Activated CD8-positive, alpha-beta memory T cell treated with anti-CD3 and anti-CD28 coated beads, Interleukin-2, amount 50 U/mL, for 24 hours (primary cell): ENCODE measurements at regions not wholly inside any gene's neighbourhood (a gene's known extent, or its start where the extent isn't known, plus 50 kb on each side); places are given as distances from the start of the nearest gene placed in this dataset.
"Not testable (repeated sequence)": the region's sequence is repeated elsewhere in the genome, so short reads cannot be mapped to it uniquely, and the experiment has no call there.

Source experiments
- DNase-seq: peaks from one replicate; pipeline ENCODE4 v3.0.0-alpha.2; 2020; ENCODE audit errors: extremely low read depth

DNA sequence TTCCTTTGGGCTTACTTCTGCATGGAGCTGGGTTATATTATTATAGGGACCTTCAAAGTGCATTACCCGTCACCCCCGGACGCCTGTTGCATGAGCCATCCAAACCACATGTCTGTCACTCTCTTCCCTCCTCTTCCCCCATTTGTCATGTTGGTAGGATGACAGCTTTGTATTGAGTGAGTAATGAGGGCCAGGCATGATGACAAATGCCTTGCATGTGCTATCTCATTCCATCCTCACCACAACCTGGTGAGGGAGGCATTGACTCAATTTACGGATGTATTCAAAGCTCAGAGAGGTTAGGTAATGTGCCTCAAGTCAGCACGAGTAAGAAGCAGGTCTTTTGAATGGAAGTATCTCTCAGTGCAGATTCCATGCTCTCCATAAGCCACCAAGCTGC, 510.5 kb upstream of the TNP1 start:
- no peak for DNase-seq

DNA sequence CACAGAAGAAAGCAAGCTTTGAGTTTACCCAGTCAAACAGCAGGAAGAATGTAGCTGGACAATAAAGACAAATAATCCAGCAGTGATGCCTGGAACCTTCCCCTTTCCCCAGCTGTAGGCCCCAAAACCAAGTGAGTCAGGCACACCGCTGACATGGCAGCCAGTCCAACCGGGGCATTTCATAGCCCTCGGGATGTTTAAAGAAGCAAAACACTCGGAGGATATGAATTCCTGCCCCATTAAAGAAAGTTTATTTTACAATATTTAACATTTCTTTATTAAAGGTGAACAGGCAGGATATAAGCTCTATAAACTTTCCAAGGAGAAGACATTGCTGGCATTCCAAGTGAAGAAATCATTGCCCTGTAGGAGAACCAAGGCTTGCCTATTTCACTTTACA, 507.6 kb upstream of the TNP1 start:
- DNase-seq = no peak

DNA sequence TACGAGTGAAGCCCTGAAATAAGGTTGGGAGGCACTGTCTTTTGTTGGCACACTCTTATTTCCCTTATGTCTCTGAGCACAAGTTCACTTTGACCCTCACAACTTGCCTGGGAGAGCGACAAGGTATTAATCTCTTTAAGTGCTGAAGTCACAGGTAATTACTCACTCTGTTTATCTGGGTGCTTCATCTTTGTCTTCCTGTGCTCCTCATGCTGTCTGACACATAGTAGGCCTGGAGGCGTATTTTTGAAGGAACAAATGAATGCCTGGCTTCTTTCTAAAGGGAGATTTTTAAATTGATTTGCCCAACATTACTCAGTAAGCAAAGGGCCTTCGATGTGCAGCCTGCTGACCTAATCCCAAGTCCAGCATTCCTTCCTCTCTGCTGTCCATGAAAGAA, 507.1 kb upstream of the TNP1 start:
- no peak for DNase-seq

DNA sequence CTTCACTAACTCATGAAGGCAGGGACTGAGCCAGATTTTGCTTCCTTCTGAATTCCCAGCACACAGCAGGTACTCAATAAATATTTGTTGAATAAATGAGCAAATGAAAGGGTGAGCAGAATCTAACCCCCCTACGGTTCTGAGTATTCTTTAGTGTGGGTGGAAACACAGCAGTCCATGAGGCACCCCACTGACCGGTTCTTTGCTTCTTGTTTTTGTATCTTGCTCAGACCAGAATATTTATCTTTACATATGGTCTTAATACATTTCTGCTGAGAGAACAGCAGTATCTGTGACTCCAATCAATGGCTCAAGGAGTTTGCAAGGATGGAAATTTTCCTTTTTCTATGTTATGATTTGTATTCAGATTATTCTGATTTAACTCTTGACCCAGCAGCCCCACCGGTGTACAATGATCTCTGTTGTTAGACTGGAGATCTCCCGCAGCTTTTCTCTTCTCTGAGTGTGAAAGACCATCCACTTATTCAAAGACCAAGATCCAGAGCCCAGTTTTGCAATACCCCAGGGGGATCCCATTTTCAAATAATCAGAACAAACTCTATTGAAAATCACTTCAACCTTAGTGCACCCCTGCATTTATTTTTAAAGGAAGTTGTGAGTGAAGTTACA, 506.5 kb upstream of the TNP1 start:
- no peak for DNase-seq

DNA sequence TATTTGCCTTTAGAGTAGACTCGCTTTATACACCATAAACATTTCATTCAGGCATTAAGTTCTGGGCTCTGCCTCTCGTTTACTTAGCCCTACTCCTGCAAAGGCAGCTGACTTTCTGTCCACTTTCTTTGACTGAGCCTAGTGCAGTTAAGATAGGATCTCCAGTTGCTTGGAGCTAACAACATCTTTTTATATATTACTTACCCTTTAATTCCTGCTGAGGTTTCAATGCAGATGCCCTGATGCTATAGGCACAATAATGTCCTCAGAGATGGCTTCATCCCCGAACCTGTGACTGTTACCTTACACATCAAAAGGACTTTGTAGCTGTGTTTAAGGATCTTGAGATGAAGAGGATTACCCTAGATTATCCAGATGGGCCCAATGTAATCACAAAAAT, 505.8 kb upstream of the TNP1 start:
- no peak for DNase-seq

DNA sequence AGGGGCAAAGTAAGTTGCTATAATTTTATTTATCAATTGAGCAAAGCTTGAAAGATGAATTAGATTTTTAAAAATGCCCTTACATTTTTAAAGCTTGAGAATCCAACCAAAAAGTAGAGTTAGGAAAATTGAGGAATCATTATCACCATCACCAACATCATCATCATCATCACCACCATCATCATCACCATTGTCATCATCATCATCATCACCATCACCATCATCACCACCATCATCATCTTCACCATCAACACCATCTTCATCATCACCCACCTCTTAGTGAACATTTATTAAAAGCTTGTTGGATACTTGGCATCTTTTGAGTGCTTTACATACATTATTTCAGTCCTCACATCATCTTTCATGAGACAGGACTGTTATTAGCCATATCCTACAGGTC, 504.4 kb upstream of the TNP1 start:
- DNase-seq = no peak

DNA sequence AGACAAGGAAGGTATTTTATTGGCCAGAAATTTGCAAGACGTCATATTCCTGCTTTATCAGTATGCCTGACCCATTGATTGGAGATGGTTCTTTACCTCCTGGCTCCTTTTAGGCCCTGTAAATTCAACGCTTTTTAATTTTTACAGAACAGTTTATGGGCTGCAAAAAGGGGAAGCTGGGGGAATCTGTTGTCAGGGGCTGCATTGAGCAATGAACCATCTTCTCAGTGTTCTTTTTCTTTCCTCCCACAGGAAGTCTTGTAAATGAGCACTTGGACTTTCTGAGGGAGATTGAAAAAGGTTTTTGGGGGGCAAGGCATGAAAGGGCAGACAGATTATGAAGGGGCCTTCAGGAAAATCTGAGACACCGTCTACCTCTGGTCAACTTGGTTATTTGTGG, 503.6 kb upstream of the TNP1 start:
- no peak for DNase-seq

DNA sequence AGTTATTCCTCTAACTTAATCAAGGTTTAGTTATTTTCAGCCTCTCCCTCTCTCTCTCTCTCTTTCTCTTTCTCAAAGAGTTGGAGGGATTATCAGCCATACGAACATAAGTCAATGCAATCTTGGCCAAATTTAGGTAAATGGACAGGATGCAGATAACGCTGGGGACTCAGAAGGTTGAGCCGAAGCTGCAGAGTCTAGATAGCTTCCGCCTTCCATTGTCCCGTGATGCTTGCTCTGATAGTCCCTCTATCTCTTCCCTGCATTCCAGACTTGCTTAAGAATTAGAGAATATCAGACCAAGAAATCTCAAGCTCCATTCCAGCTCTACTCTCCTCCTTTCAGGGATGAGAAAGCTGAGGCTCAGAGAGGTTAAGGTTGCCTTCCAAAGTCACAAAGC, 502.8 kb upstream of the TNP1 start:
- no peak for DNase-seq

DNA sequence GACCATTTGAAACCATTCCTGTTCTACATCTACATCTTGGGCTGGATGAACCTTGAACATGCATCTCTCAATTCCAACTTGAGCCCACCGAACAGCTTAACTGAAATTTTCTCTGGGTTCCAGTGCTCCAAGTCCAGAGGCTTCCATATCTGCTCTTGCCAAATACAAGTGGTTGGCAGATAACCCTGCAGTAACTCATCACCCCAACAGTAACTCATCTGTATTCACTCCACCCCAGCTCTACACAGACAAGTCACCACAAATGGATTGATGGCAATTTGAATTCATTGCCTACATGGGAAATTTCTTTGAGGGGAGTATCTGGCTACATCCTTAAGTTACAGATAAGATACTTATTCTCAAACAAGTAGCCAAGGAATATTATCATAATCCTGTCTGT, 502.4 kb upstream of the TNP1 start:
- no peak for DNase-seq

DNA sequence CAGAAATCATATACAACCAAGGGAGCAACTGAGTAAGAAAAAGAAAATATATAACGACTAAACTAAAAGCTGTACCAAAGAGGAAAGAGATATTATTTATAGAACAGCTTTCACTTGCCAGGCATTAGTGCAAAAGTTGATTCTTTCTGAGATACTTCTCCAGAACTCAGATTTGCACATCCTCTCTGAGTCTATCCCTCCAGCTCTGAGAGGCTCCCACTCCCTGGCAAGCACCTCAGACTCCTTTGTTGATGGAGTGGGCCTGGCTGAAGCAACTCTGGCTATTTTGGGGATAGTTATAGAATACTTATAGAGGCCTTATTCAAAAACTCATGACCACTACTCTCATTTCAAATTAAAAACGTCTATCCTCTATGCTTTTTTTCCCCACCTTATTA, 501.6 kb upstream of the TNP1 start:
- no peak for DNase-seq

DNA sequence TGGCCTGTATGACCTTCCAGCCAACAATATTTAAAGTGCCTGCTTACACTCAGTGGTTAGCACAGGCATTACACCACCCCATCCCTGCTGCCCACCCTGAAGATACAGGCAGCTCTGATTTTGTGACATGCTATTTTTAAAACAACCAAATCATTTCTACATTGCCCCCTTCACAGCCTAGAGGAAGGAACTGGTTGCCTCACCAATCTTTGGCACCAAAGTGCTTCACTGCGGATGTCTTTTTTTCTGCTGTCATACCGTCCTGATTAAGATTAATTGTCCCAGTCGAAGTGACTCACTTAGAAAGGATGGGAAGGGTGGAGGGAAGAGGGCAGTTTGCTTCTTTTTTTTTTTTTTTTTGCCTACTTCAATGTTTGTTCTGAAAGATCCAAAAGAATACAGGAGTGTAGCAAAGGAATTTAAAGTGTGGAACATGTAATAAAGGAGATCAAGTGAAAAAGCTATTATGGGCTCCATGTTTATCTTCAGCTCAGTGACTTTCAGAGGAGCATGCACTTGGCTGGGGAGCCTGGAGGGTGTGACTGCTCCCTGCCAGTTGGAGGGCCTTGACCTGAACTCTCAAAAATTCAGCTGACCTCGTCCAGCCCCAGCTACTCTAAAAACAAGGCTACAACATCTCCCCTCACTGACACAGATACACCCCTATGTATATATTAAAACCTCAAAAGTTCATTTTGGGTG, 501.1 kb upstream of the TNP1 start:
- DNase-seq = no peak

DNA sequence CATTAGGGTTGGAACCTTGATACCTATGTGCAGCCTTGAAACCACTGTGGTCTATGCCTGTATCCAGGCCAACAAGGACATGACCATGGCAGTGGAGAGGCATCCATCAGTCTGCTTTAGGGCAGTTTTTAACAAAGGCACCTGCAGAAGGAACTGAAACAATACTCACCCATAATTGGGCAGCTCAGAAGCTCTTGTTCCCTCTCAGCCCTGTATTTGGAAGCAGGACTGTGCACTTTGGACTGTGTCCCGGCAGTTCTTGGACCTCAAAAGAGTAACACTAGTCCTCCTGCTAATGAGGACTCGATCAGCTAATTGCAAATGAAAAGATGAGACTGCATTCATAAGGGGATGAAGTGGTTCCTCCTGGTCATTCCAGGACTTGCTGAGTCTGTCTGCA, 500.2 kb upstream of the TNP1 start:
- no peak for DNase-seq

DNA sequence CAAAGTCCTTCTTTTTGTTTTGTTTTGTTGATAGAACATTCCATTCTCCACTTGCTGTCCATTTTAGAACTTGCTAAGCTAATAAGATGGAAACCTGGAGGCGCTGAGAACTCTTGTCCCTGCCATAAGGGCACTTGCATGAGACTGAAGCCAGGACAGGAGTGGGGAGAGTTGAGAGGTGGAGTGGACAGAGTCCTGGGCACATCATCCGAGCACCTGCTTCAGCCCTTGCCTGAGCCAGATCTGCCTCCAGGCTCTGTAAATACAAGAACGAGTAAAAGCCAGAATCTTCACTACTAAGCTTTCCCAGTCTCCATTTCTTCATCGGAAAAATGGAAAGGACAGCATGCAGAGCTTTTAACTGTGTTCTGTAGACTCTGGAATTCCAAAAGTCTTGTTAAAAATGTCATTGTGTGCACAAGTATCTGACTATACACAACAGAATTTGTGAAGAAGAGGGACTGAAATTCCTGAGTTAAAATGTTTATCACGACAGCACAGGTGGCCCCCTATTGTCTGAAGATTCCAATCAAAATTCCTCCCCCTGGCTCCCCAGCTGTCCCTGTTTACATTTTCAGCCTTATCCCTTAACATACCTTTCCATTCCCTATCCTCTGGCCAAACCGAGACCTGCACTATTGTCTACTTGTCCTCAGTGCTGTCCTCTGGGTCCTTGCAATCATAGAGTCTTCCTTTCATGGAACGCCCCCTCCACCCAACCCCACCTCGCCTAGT, 498.2 kb upstream of the TNP1 start:
- DNase-seq = no peak

DNA sequence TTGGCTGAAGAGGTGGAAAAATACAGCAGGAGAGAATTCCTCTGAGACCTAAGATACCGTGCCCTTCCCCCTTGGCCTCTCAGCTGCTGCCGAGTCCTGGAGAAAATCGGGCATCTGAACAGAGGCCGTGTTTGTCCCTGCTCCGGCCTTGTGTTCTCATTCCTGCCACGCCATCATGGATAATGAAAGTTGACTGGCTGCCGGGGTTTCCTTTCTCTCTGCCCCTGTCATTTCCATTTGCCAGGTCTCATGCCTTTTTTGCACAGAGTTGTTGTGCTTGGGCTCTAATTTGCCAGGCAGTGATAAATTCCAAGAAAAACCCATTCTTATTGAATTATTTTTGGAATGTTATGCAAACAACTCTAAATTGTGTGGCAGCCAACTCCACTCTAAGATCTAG, 496.9 kb upstream of the TNP1 start:
- DNase-seq = no peak

DNA sequence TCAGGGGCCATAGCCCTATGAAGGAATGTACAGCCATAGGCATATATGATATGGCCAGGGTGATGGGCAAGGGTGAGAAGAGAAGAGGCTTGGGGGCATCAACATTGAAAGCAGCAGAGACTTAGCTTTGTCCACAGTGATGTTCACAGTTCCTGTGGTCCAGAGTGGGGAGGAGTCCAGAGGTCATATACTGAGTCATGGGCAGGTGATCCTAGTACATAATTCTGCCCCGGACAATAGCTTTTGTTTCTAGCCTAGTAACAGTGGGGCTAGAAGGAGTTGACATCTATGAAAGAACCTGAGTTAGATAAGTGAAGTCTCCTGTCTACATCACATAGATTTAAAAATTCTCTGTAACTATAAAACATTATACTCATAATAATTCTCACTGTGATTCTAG, 496.3 kb upstream of the TNP1 start:
- no peak for DNase-seq

DNA sequence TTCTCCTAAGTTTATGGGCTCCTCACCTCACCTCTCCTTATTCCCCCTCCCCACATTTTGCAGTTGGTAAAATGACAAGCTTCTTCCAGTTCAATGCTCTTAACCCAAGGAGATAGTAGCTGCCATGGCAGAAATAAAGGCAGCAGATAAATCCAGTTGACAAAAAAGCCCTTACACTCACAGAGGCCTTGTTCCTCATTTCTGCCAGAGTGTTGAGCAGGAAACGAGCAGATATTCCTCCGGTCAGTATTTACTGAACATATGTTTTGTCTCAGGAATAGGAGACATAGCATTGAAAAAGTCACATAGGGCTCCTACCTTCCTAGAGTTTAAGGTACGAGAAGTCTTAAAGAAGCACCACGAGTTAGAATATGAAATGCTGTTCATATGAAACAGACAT, 493.7 kb upstream of the TNP1 start:
- no peak for DNase-seq

DNA sequence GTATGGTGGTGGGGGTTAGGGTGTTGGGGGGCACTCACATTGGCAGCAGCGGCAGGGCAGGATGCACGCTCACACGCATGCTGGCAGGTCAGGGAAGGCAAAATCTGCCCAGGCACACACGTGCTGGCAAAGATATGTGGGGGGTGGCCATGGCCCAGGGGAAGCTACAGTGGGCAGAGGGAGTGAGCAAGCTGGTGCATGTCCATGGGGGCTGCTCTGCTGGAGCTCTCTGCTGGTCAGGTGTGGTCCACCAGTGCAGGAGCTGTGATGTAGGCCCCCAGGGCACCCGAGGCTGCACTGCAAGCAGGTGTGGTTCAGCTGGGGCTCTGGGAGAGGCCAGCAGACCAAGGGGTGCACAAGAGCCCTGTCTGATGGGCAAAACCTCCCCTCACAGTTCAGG, 491.5 kb upstream of the TNP1 start:
- DNase-seq = no peak

DNA sequence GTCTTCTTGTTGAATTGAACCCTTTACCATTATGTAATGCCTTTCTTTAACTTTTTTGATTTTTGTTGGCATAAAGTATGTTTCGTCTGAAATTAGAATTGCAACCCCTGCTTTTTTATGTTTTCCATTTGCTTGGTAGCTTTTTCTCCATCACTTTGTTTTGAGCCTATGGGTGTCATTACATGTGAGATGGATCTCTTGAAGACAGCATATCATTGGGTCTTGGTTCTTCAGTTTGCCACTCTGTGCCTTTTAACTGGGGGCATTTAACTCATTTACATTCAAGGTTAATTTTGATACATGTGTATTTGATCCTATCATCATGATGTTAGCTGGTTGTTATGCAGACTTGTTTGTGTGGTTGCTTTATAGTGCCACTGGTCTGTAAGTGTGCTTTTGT, 489.4 kb upstream of the TNP1 start:
- no peak for DNase-seq

DNA sequence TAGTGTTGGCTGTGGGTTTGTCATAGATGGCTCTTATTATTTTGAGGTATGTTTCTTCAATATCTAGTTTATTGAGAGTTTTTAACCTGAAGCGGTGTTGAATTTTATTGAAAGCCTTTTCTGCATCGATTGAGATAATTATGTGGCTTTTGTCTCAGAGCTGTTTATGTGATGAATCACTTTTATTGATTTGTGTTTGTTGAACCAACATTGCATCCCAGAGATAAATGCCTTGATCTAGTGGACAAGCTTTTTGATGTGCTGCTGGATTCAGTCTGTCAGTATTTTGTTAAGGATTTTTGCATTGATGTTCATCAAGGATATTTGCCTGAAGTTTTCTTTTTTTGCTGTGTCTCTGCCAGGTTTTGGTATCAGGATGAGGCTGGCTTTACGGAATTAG, 487.8 kb upstream of the TNP1 start:
- DNase-seq = not testable (repeated sequence)

DNA sequence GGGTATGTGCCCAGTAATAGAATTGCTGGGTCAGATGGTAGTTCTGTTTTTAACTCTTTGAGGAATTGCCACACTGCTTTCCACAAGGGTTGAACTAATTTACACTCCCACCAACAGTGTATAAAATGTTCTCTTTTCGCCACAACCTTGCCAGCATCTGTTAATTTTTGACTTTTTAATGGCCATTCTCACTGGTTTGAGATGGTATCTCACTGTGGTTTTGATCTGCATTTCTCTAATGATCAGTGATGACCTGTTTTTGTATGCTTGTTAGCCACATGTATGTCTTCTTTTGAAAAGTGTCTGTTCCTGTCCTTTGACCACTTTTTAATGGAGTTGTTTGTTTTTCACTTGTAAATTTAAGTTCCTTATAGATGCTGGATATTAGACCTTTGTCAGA, 486.2 kb upstream of the TNP1 start:
- not testable (repeated sequence) for DNase-seq

DNA sequence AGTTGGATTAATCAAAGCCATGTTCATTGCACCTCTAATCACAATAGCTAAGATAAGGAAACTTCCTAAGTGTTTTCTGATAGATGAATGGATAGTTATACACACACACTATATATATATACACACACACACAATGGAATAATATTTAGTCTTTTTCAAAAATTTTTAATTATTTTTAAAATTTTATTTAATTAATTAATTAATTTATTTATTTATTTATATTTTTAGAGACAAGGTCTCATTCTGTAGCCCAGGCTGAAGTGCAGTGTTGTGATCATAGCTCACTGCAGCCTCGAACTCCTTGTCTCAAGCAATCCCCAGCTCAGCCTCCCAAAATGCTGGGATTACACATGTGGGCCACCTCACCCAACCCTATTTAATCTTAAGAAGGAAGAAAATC, 481.0 kb upstream of the TNP1 start:
- DNase-seq = no peak

DNA sequence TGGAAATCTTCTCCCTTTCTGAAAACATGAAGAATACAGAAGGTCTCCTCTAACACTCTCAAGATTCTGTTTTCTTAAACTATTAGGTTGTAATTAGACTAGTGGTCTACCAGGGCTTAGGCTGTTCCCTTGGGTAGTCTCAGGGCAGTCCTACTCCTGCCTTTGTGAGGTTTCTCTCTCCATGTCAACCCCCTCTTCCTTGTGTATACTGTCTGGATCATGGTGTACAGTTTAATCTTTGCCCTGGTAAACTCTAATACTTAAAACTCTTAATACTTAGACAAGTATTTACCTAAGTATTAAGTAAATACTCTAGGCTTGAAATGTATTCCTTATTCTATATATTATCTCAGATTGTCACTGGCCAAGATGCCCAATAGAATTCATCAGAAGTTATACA, 480.3 kb upstream of the TNP1 start:
- no peak for DNase-seq

DNA sequence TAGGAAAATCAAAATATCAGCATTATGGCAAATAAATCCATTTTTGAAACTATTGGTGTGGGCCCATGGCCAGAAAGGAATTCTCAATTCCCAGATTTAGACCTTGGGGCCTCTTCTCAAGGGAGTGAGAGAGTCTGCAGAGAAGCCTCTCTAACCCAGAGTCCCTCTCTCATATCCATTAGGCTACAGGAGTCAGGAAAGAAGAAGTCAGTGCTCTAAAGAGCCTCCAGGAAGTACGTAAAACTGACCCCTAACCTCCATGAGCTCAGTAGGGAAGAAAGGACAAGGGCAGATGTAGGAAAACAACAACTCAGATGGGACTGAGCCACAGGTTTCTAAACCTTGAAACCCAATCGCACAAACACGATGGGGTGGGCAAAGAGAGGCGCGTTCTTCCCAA, 479.9 kb upstream of the TNP1 start:
- DNase-seq = no peak
